Astrocyte of the cerebellum (primary cell): ENCODE measurements at regions not wholly inside any gene's neighbourhood (a gene's known extent, or its start where the extent isn't known, plus 50 kb on each side); places are given as distances from the start of the nearest gene placed in this dataset.
"Not testable (repeated sequence)": the region's sequence is repeated elsewhere in the genome, so short reads cannot be mapped to it uniquely, and the experiment has no call there.

Source experiments
- DNase-seq: peaks from one replicate; pipeline ENCODE4 v3.0.0-alpha.2; 2011; ENCODE audit warnings: low read depth
- H3K4me3 ChIP-seq: 2 replicates; pipeline ENCODE4 v1.5.1; 2011; ENCODE audit warnings: mild to moderate bottlenecking, low read depth, low read length, moderate library complexity
- CTCF ChIP-seq: IDR thresholded peaks from 2 replicates; pipeline ENCODE4 v1.5.1; 2012; ENCODE audit warnings: low read length, low read depth, moderate library complexity, mild to moderate bottlenecking; ENCODE audit errors: missing control alignments
- in situ Hi-C: cut with HindIII; loops from 2 replicates; pipeline ENCODE4 v1.10.0; 2017; ENCODE audit warnings: low sequenced_read_pairs

- no peak for TF ChIP-seq CTCF
- H3K4me3 ChIP-seq = no peak overlapping the region
- in situ Hi-C loops = no loop called here
- DNase-seq = no peak
Measured at GRCh38 chr17:72191921-72192799, 71.3 kb downstream of the SOX9 start.

GRCh38 chr17:72192800-72193192, 72.0 kb downstream of the SOX9 start:
- DNase-seq = no peak
- H3K4me3 ChIP-seq = no peak overlapping the region
- in situ Hi-C loops = no loop called here
- TF ChIP-seq CTCF = no peak

- in situ Hi-C loops = no loop called here
- no peak overlapping the region for H3K4me3 ChIP-seq
- no peak for DNase-seq
- no peak for TF ChIP-seq CTCF
Measured at GRCh38 chr17:72193391-72194106, 72.7 kb downstream of the SOX9 start.

- DNase-seq, in situ Hi-C loops, H3K4me3 ChIP-seq: not testable (repeated sequence)
Measured at GRCh38 chr17:72194107-72194440, 73.3 kb downstream of the SOX9 start.

- no peak for TF ChIP-seq CTCF
- no peak for DNase-seq
- in situ Hi-C loops = no loop called here
- H3K4me3 ChIP-seq = no peak overlapping the region
Measured at GRCh38 chr17:72199256-72199655, 78.4 kb downstream of the SOX9 start.

- H3K4me3 ChIP-seq = no peak overlapping the region
- DNase-seq = no peak
- no peak for TF ChIP-seq CTCF
- in situ Hi-C loops = no loop called here
Measured at GRCh38 chr17:72204742-72205141, 83.9 kb downstream of the SOX9 start.

- in situ Hi-C loops = no loop called here
- DNase-seq = no peak
- no peak for TF ChIP-seq CTCF
- H3K4me3 ChIP-seq = no peak overlapping the region
Measured at GRCh38 chr17:72205357-72205756, 84.5 kb downstream of the SOX9 start.
